ENCODE measurements at regions not wholly inside any gene's neighbourhood (a gene's known extent, or its start where the extent isn't known, plus 50 kb on each side); places are given as distances from the start of the nearest gene placed in this dataset.
"Not testable (repeated sequence)": the region's sequence is repeated elsewhere in the genome, so short reads cannot be mapped to it uniquely, and the experiment has no call there.

- not testable (repeated sequence) for TF ChIP-seq CTCF (conservative IDR thresholded peaks at IDR 0.05; ENCODE audit: low read depth, low read length); FOS (IDR thresholded peaks at IDR 0.05; ENCODE audit: low read depth, low read length); ELK1 (IDR thresholded peaks at IDR 0.05; ENCODE audit: borderline replicate concordance, low read depth, low read length); MXI1 (IDR thresholded peaks at IDR 0.05; ENCODE audit: borderline replicate concordance, low read depth, low read length); POLR2A (IDR thresholded peaks at IDR 0.05; ENCODE audit: low read depth, low read length); RAD21 (IDR thresholded peaks at IDR 0.05; ENCODE audit: low read length); BHLHE40 (IDR thresholded peaks at IDR 0.05; ENCODE audit: low read depth, low read length)
These were observed 98.8 kb upstream of the TRPC5 start for GRCh38 chrX:112181361-112181760.
